ENCODE measurements at regions not wholly inside any gene's neighbourhood (a gene's known extent, or its start where the extent isn't known, plus 50 kb on each side); places are given as distances from the start of the nearest gene placed in this dataset.
"Not testable (repeated sequence)": the region's sequence is repeated elsewhere in the genome, so short reads cannot be mapped to it uniquely, and the experiment has no call there.

DNA sequence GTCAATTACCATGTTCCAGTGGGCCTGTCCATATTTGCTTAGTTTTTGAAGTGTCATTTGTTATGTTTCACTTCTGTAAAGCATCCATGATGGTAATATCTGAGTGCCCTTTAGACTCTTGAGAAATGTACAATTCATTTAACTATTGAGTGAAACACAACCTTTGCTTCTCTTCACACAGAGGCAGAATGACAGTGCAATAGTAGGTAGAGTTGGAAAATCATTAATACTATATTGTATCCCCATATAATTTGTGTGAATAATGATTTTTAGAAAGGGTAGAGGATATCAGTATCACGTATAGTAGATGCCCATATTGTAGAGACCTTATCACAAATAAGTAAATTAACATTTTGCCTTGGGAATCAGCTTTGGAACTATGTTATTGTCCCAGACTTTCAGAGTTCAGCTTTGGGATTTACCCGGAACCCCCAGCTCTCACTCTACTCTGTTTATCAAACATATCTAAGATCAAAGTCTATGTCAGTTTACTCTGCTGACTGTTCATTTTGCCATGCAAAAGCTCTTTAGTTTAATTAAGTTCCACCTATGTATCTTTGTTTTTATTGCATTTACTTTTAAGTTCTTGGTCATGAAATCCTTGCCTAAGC is 172.7 kb upstream of the NOL4 start:
- Histone ChIP-seq H3K27ac (ENCODE audit: low read depth, low read length) (no peak overlapping the region), H2AFZ (ENCODE audit: low read length, unreplicated experiment) (no peak overlapping the region), H3K36me3 (ENCODE audit: insufficient read depth, low read length) (no peaks in the 10 kb centered on the region), H3K4me1 (ENCODE audit: control insufficient read depth, insufficient read depth, low read length, unreplicated experiment) (no peaks in the 10 kb centered on the region), H3K79me2 (ENCODE audit: control insufficient read depth, insufficient read depth, low read length, unreplicated experiment) (no peaks in the 10 kb centered on the region), H3K4me3 (ENCODE audit: low read depth, low read length) (no peak overlapping the region), H3K27me3 (ENCODE audit: insufficient read depth, low read length) (peaks cover 14% of the 10 kb centered on the region; the same call in 1 of the 2 replicates)

DNA sequence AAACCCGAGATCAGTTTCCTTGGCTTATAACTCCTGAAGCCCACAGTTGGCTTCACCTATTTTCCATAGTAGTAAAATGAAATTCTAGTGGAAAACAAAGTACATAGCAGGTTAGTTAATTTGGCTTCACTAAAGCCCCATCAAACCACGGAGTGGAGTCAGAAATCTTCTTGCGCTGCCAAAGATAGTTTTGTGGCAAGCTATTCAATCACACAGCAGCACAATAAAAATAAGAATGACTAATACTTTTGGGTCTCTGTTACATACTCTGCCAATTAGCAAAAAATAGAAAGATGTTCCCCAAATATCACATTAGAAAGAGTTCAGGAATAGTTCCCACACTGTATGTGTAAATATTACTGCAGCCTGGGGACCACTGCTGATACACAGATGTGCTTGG is 175.2 kb upstream of the NOL4 start:
- peaks cover 5% of the 10 kb centered on the region; the same call in 1 of the 2 replicates for H3K27me3 ChIP-seq (ENCODE audit: insufficient read depth, low read length)
- no peaks in the 10 kb centered on the region for H3K79me2 ChIP-seq (ENCODE audit: control insufficient read depth, insufficient read depth, low read length, unreplicated experiment)
- H3K4me1 ChIP-seq (ENCODE audit: control insufficient read depth, insufficient read depth, low read length, unreplicated experiment) = no peaks in the 10 kb centered on the region
- H3K4me3 ChIP-seq (ENCODE audit: low read depth, low read length) = no peak overlapping the region
- no peak overlapping the region for H3K27ac ChIP-seq (ENCODE audit: low read depth, low read length)
- no peaks in the 10 kb centered on the region for H3K36me3 ChIP-seq (ENCODE audit: insufficient read depth, low read length)
- no peak overlapping the region for H2AFZ ChIP-seq (ENCODE audit: low read length, unreplicated experiment)

- no peaks in the 10 kb centered on the region for H3K4me1 ChIP-seq (ENCODE audit: control insufficient read depth, insufficient read depth, low read length, unreplicated experiment)
These were observed 176.1 kb upstream of the NOL4 start for GRCh38 chr18:34400834-34401233.

GRCh38 chr18:34401775-34402174 is 177.1 kb upstream of the NOL4 start:
- no peak overlapping the region for H3K27ac ChIP-seq (ENCODE audit: low read depth, low read length)
- peaks cover 7% of the 10 kb centered on the region; the same call in 1 of the 2 replicates for H3K27me3 ChIP-seq (ENCODE audit: insufficient read depth, low read length)
- H3K4me3 ChIP-seq (ENCODE audit: low read depth, low read length) = no peak overlapping the region
- no peaks in the 10 kb centered on the region for H3K36me3 ChIP-seq (ENCODE audit: insufficient read depth, low read length)
- no peaks in the 10 kb centered on the region for H3K79me2 ChIP-seq (ENCODE audit: control insufficient read depth, insufficient read depth, low read length, unreplicated experiment)
- H2AFZ ChIP-seq (ENCODE audit: low read length, unreplicated experiment) = no peak overlapping the region
- H3K4me1 ChIP-seq (ENCODE audit: control insufficient read depth, insufficient read depth, low read length, unreplicated experiment) = no peaks in the 10 kb centered on the region

More at GRCh38 chr18:34400834-34401233, 176.1 kb upstream of the NOL4 start:
- H2AFZ ChIP-seq (ENCODE audit: low read length, unreplicated experiment) = no peak overlapping the region
- no peak overlapping the region for H3K4me3 ChIP-seq (ENCODE audit: low read depth, low read length)
- H3K36me3 ChIP-seq (ENCODE audit: insufficient read depth, low read length) = no peaks in the 10 kb centered on the region
- no peaks in the 10 kb centered on the region for H3K79me2 ChIP-seq (ENCODE audit: control insufficient read depth, insufficient read depth, low read length, unreplicated experiment)
- H3K27ac ChIP-seq (ENCODE audit: low read depth, low read length) = no peak overlapping the region
- H3K27me3 ChIP-seq (ENCODE audit: insufficient read depth, low read length) = peaks cover 7% of the 10 kb centered on the region; the same call in 1 of the 2 replicates

DNA sequence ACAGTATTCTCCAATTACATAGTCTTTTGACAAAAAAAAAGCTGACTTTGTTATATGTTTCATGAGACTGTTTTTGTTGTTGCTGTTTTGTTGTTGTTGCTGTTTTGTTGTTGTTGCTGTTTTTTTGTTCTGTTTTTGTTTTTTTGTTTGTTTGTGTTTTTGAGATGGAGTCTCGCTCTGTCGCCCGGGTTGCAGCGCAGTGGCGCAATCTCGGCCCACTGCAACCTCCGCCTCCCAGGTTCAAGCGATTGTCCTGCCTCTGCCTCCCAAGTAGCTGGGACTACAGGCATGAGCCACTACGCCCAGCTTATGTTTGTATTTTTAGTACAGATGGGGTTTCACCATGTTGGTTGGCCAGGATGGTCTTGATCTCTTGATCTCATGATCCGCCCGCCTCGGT is 182.8 kb upstream of the NOL4 start:
- not testable (repeated sequence) for H3K4me1 ChIP-seq (ENCODE audit: control insufficient read depth, insufficient read depth, low read length, unreplicated experiment); H3K79me2 ChIP-seq (ENCODE audit: control insufficient read depth, insufficient read depth, low read length, unreplicated experiment); H3K27me3 ChIP-seq (ENCODE audit: insufficient read depth, low read length); H2AFZ ChIP-seq (ENCODE audit: low read length, unreplicated experiment); H3K36me3 ChIP-seq (ENCODE audit: insufficient read depth, low read length); H3K4me3 ChIP-seq (ENCODE audit: low read depth, low read length); H3K27ac ChIP-seq (ENCODE audit: low read depth, low read length)

DNA sequence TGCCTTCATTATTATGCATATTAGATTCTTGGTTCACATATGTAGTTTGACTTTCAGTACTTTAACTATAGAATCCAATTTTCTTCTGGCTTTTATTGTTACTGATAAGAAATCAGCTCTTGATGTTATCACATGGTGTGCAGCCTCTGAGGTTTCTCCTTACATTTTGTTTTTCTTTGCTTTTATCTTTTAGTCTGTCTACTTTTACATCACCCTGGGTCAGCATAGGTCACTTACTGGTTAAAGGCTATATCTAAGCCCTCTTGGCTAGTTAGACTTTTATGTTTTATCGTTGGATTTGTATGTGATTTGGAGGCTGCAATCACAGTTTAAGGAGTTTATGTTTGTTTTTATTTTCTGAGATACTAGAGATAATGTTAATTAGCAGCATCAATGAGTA is 187.2 kb upstream of the NOL4 start:
- H3K27ac ChIP-seq (ENCODE audit: low read depth, low read length) = no peak overlapping the region
- H3K79me2 ChIP-seq (ENCODE audit: control insufficient read depth, insufficient read depth, low read length, unreplicated experiment) = no peaks in the 10 kb centered on the region
- H3K4me3 ChIP-seq (ENCODE audit: low read depth, low read length) = no peak overlapping the region
- H3K36me3 ChIP-seq (ENCODE audit: insufficient read depth, low read length) = no peaks in the 10 kb centered on the region
- no peaks in the 10 kb centered on the region for H3K27me3 ChIP-seq (ENCODE audit: insufficient read depth, low read length)
- H2AFZ ChIP-seq (ENCODE audit: low read length, unreplicated experiment) = no peak overlapping the region
- H3K4me1 ChIP-seq (ENCODE audit: control insufficient read depth, insufficient read depth, low read length, unreplicated experiment) = no peaks in the 10 kb centered on the region

DNA sequence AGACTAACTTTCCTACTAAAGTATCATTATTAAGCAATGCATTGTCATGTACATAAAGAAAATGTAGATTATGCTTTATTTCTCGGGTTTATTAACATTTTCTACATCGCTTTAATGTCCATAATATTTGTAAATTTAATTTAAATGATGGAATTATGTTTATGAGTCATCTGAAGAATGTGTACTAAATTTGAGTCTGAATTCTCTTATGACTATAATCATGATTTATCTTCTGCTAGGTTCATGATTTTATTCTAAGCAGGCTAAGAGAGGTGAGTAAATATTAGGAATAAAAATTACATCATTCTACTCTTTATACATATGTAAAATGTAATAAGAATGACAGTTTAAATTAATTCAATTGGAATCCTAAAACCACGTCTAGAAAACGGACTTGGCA is 206.3 kb upstream of the NOL4 start:
- no peaks in the 10 kb centered on the region for H3K36me3 ChIP-seq (ENCODE audit: insufficient read depth, low read length)
- H3K79me2 ChIP-seq (ENCODE audit: control insufficient read depth, insufficient read depth, low read length, unreplicated experiment) = no peaks in the 10 kb centered on the region
- no peak overlapping the region for H2AFZ ChIP-seq (ENCODE audit: low read length, unreplicated experiment)
- no peak overlapping the region for H3K4me3 ChIP-seq (ENCODE audit: low read depth, low read length)
- H3K27me3 ChIP-seq (ENCODE audit: insufficient read depth, low read length) = peaks cover 34% of the 10 kb centered on the region
- H3K27ac ChIP-seq (ENCODE audit: low read depth, low read length) = no peak overlapping the region
- H3K4me1 ChIP-seq (ENCODE audit: control insufficient read depth, insufficient read depth, low read length, unreplicated experiment) = no peaks in the 10 kb centered on the region

GRCh38 chr18:34444622-34445021 is 219.9 kb upstream of the NOL4 start:
- Histone ChIP-seq H3K36me3 (ENCODE audit: insufficient read depth, low read length) (no peaks in the 10 kb centered on the region), H3K27me3 (ENCODE audit: insufficient read depth, low read length) (peaks cover 42% of the 10 kb centered on the region), H2AFZ (ENCODE audit: low read length, unreplicated experiment) (no peak overlapping the region), H3K4me1 (ENCODE audit: control insufficient read depth, insufficient read depth, low read length, unreplicated experiment) (no peaks in the 10 kb centered on the region), H3K79me2 (ENCODE audit: control insufficient read depth, insufficient read depth, low read length, unreplicated experiment) (no peaks in the 10 kb centered on the region), H3K4me3 (ENCODE audit: low read depth, low read length) (no peak overlapping the region), H3K27ac (ENCODE audit: low read depth, low read length) (no peak overlapping the region)

GRCh38 chr18:34448662-34449061 is 223.9 kb upstream of the NOL4 start:
- no peaks in the 10 kb centered on the region for H3K36me3 ChIP-seq (ENCODE audit: insufficient read depth, low read length)
- H3K27me3 ChIP-seq (ENCODE audit: insufficient read depth, low read length) = peaks cover 41% of the 10 kb centered on the region
- H3K4me1 ChIP-seq (ENCODE audit: control insufficient read depth, insufficient read depth, low read length, unreplicated experiment) = no peaks in the 10 kb centered on the region
- H3K4me3 ChIP-seq (ENCODE audit: low read depth, low read length) = no peak overlapping the region
- no peaks in the 10 kb centered on the region for H3K79me2 ChIP-seq (ENCODE audit: control insufficient read depth, insufficient read depth, low read length, unreplicated experiment)
- H2AFZ ChIP-seq (ENCODE audit: low read length, unreplicated experiment) = no peak overlapping the region
- H3K27ac ChIP-seq (ENCODE audit: low read depth, low read length) = no peak overlapping the region

DNA sequence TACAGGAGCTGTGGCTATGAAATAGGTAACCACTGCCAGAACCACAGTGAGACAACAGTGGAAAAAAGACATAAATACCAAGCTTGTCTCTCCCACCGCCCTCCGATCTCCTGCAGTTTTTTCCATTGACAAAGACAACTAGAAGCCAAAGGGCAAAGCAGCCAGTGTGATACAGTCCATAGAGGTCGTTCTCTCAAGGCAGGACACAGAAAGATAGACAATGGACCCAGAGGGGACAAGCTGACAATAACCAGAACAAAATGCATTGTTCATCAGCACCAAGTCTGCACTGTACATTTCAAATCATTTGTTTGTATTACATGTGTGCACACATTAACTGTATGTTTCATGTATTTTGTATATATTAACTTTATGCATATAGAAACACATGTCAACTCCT is 233.0 kb upstream of the NOL4 start:
- Histone ChIP-seq H3K27me3 (ENCODE audit: insufficient read depth, low read length) (0 out of 2 replicates have a peak, but pooled peaks cover under 1% of the 10 kb centered on the region), H3K36me3 (ENCODE audit: insufficient read depth, low read length) (no peaks in the 10 kb centered on the region), H3K4me1 (ENCODE audit: control insufficient read depth, insufficient read depth, low read length, unreplicated experiment) (no peaks in the 10 kb centered on the region), H3K79me2 (ENCODE audit: control insufficient read depth, insufficient read depth, low read length, unreplicated experiment) (no peaks in the 10 kb centered on the region), H2AFZ (ENCODE audit: low read length, unreplicated experiment) (no peak overlapping the region), H3K4me3 (ENCODE audit: low read depth, low read length) (no peak overlapping the region), H3K27ac (ENCODE audit: low read depth, low read length) (no peak overlapping the region)

GRCh38 chr18:34458410-34458977 is 233.8 kb upstream of the NOL4 start:
- Histone ChIP-seq H3K27ac (ENCODE audit: low read depth, low read length) (no peak overlapping the region), H3K4me3 (ENCODE audit: low read depth, low read length) (no peak overlapping the region), H3K27me3 (ENCODE audit: insufficient read depth, low read length) (no peaks in the 10 kb centered on the region), H3K36me3 (ENCODE audit: insufficient read depth, low read length) (no peaks in the 10 kb centered on the region), H3K79me2 (ENCODE audit: control insufficient read depth, insufficient read depth, low read length, unreplicated experiment) (no peaks in the 10 kb centered on the region), H2AFZ (ENCODE audit: low read length, unreplicated experiment) (no peak overlapping the region), H3K4me1 (ENCODE audit: control insufficient read depth, insufficient read depth, low read length, unreplicated experiment) (no peaks in the 10 kb centered on the region)

Data from ACC112 (cell line).